ENCODE measurements at regions not wholly inside any gene's neighbourhood (a gene's known extent, or its start where the extent isn't known, plus 50 kb on each side); places are given as distances from the start of the nearest gene placed in this dataset.

GRCh38 chr5:98656125-98656795 is 117.2 kb upstream of the RGMB start:
- no peak overlapping the region for H3K4me3 ChIP-seq (replicated peaks in 1 of 3)
- H3K4me1 ChIP-seq, result no peaks in the 10 kb centered on the region
- intact Hi-C loops (cut with DNase I), result no loop called here
- H3K36me3 ChIP-seq, result no peaks in the 10 kb centered on the region
- 40 to 51% methylated on average over 3 of the region's 3 CpGs for WGBS, 2 donors
- H3K27me3 ChIP-seq, result no peaks in the 10 kb centered on the region
- TF ChIP-seq POLR2A (IDR thresholded peaks at IDR 0.05), result no peak
- TF ChIP-seq CTCF (IDR thresholded peaks at IDR 0.05), result no peak
- no peaks in the 10 kb centered on the region for H3K9me3 ChIP-seq
- DNase-seq, result no peak
- H3K27ac ChIP-seq, result no peak overlapping the region

GRCh38 chr5:98656796-98657195 is 116.7 kb upstream of the RGMB start:
- H3K4me1 ChIP-seq, result no peaks in the 10 kb centered on the region
- H3K27me3 ChIP-seq, result no peaks in the 10 kb centered on the region
- no peaks in the 10 kb centered on the region for H3K36me3 ChIP-seq
- 93 to 98% methylated on average over 1 of the region's 1 CpG for WGBS, 2 donors
- no peaks in the 10 kb centered on the region for H3K9me3 ChIP-seq
- no peak overlapping the region for H3K27ac ChIP-seq
- TF ChIP-seq CTCF (IDR thresholded peaks at IDR 0.05) (no peak), POLR2A (IDR thresholded peaks at IDR 0.05) (no peak)
- intact Hi-C loops (cut with DNase I), result no loop called here
- no peak overlapping the region for H3K4me3 ChIP-seq (replicated peaks in 1 of 3)
- DNase-seq, result no peak

GRCh38 chr5:98657559-98657958 is 115.9 kb upstream of the RGMB start:
- Histone ChIP-seq H3K4me1 (no peaks in the 10 kb centered on the region), H3K36me3 (no peaks in the 10 kb centered on the region), H3K4me3 (replicated peaks in 1 of 3) (no peak overlapping the region), H3K27me3 (no peaks in the 10 kb centered on the region), H3K9me3 (no peaks in the 10 kb centered on the region), H3K27ac (no peak overlapping the region)
- DNase-seq, result no peak
- intact Hi-C loops (cut with DNase I), result no loop called here
- TF ChIP-seq CTCF (IDR thresholded peaks at IDR 0.05), result no peak
- no peak for TF ChIP-seq POLR2A (IDR thresholded peaks at IDR 0.05)
- WGBS, 2 donors, result 81 to 84% methylated on average over 4 of the region's 4 CpGs

DNA sequence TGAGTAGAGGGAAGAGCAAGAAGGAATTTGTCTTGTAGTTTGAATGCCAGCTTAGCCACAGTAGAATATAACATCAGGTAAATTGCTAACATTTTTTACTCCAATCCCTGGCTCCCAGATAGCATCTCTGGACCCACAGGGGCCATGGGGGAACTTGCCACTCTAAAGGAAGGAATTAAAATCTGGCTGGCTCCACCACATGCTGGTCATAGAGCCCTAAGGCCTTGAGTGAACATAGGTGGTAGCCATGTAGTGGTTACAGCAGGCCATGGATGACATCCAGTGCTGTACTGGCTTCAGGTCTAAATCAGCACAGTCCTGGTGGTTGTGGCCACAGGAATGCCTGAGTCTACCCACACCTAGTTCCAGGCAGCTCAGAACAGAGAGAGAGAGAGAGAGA is 109.9 kb upstream of the RGMB start:
- DNase-seq, result no peak
- no peak overlapping the region for H3K27ac ChIP-seq
- intact Hi-C loops (cut with DNase I), result no loop called here
- no peaks in the 10 kb centered on the region for H3K4me1 ChIP-seq
- H3K27me3 ChIP-seq, result no peaks in the 10 kb centered on the region
- H3K4me3 ChIP-seq (replicated peaks in 1 of 3), result no peak overlapping the region
- no peaks in the 10 kb centered on the region for H3K36me3 ChIP-seq
- TF ChIP-seq POLR2A (IDR thresholded peaks at IDR 0.05) (no peak), CTCF (IDR thresholded peaks at IDR 0.05) (no peak)
- H3K9me3 ChIP-seq, result no peaks in the 10 kb centered on the region

DNA sequence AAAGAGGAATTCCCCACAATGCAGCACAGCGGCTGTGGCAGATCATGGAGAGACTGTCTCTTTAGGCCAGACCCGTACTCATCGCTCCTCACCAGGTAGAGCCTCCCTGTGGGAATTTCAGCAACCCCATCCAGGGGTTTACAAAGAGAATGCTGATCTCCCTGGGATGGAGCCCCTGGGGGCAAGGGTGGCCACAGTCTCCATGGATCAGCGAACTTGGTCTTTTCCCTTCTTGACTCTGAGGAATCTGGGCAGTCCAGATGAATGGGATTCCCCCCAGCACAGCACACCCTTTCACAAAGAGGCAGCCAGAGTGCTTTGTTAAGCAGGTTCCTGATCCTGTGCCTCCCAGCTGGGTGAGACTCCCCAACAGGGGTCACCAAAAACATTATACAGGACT is 108.7 kb upstream of the RGMB start:
- DNase-seq, result no peak
- WGBS, 2 donors, result 79% methylated on average over 4 of the region's 4 CpGs
- H3K4me1 ChIP-seq, result no peaks in the 10 kb centered on the region
- H3K4me3 ChIP-seq (replicated peaks in 1 of 3), result no peak overlapping the region
- H3K27ac ChIP-seq, result no peak overlapping the region
- H3K9me3 ChIP-seq, result no peaks in the 10 kb centered on the region
- H3K36me3 ChIP-seq, result no peaks in the 10 kb centered on the region
- intact Hi-C loops (cut with DNase I), result no loop called here
- TF ChIP-seq CTCF (IDR thresholded peaks at IDR 0.05), result no peak
- TF ChIP-seq POLR2A (IDR thresholded peaks at IDR 0.05), result no peak
- no peaks in the 10 kb centered on the region for H3K27me3 ChIP-seq
